NT2/D1 (cell line): ENCODE measurements at regions not wholly inside any gene's neighbourhood (a gene's known extent, or its start where the extent isn't known, plus 50 kb on each side); places are given as distances from the start of the nearest gene placed in this dataset.

Experiments used
- YY1 ChIP-seq: IDR thresholded peaks from 2 replicates; pipeline ENCODE4 v1.6.1; 2011; ENCODE audit not compliant: insufficient read length, insufficient read depth
- ZNF274 ChIP-seq: IDR thresholded peaks from 2 replicates; pipeline ENCODE4 v1.6.1; 2011; ENCODE audit warnings: mild to moderate bottlenecking, low read depth, low read length

- TF ChIP-seq ZNF274 = no peak
- TF ChIP-seq YY1 = no peak
Observed at GRCh38 chr2:30024281-30024680, 102.9 kb upstream of the ALK start.
